Coronary artery (tissue), 2 donors: ENCODE measurements at regions not wholly inside any gene's neighbourhood (a gene's known extent, or its start where the extent isn't known, plus 50 kb on each side); places are given as distances from the start of the nearest gene placed in this dataset.
"Not testable (repeated sequence)": the region's sequence is repeated elsewhere in the genome, so short reads cannot be mapped to it uniquely, and the experiment has no call there.

Source experiments
- DNase-seq: peaks from one replicate; pipeline ENCODE4 v3.0.0-alpha.2; 2017; ENCODE audit warnings: low spot score
- H3K27ac ChIP-seq, 2 donors: fragments of 200-600 bp; sonication (generic); one replicate each; pipeline ENCODE4 v1.5.1; 2016 to 2019
- H3K4me3 ChIP-seq: fragments of 200-600 bp; sonication (generic); 2 replicates; pipeline ENCODE4 v1.5.1; 2016; ENCODE audit warnings: mild to moderate bottlenecking, moderate library complexity
- TF ChIP-seq, protein P1 (sequence below): fragments of 200-600 bp; sonication (generic); IDR thresholded peaks from one replicate; pipeline ENCODE4 v1.5.1; 2019; ENCODE audit warnings: antibody characterized with exemption

GRCh38 chr4:85018983-85019382 lies 52.5 kb upstream of the WDFY3 start:
- no peak overlapping the region for H3K27ac ChIP-seq
- TF ChIP-seq, protein P1, sequence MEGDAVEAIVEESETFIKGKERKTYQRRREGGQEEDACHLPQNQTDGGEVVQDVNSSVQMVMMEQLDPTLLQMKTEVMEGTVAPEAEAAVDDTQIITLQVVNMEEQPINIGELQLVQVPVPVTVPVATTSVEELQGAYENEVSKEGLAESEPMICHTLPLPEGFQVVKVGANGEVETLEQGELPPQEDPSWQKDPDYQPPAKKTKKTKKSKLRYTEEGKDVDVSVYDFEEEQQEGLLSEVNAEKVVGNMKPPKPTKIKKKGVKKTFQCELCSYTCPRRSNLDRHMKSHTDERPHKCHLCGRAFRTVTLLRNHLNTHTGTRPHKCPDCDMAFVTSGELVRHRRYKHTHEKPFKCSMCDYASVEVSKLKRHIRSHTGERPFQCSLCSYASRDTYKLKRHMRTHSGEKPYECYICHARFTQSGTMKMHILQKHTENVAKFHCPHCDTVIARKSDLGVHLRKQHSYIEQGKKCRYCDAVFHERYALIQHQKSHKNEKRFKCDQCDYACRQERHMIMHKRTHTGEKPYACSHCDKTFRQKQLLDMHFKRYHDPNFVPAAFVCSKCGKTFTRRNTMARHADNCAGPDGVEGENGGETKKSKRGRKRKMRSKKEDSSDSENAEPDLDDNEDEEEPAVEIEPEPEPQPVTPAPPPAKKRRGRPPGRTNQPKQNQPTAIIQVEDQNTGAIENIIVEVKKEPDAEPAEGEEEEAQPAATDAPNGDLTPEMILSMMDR: no peak
- no peak overlapping the region for H3K4me3 ChIP-seq
- no peak for DNase-seq

- TF ChIP-seq, protein P1: no peak
- H3K27ac ChIP-seq: no peak overlapping the region
- DNase-seq: no peak
These were observed 52.9 kb upstream of the WDFY3 start for GRCh38 chr4:85019411-85019810.

GRCh38 chr4:85024671-85025070 lies 58.2 kb upstream of the WDFY3 start:
- H3K4me3 ChIP-seq: no peak overlapping the region
- no peak overlapping the region for H3K27ac ChIP-seq
- TF ChIP-seq, protein P1: no peak
- DNase-seq: no peak

More at GRCh38 chr4:85019411-85019810, 52.9 kb upstream of the WDFY3 start:
- no peak overlapping the region for H3K4me3 ChIP-seq

DNA sequence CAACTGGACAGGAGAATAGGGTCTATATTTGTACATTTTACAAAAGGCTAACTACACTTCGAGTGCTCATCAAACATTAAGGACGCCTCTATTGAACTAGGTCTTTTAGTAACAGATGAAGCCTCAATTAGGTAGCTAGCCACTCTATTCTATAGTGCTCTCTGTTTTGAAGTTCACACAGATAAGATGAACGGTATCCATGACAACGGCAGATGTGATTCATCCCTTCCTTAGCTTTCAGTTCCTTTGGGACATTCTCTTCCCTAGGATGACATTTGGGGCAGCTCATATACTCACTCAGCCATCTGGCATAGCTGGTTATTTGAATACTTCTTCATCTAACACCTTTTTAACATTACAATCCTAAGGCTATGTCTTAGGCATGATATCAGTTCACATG lies 62.4 kb upstream of the WDFY3 start:
- Histone ChIP-seq H3K27ac (no peak overlapping the region), H3K4me3 (no peak overlapping the region)
- no peak for DNase-seq
- TF ChIP-seq, protein P1: no peak

- TF ChIP-seq, protein P1: no peak
- Histone ChIP-seq H3K4me3 (no peak overlapping the region), H3K27ac (no peak overlapping the region)
- DNase-seq: no peak
These were observed 63.0 kb upstream of the WDFY3 start for GRCh38 chr4:85029453-85029852.

DNA sequence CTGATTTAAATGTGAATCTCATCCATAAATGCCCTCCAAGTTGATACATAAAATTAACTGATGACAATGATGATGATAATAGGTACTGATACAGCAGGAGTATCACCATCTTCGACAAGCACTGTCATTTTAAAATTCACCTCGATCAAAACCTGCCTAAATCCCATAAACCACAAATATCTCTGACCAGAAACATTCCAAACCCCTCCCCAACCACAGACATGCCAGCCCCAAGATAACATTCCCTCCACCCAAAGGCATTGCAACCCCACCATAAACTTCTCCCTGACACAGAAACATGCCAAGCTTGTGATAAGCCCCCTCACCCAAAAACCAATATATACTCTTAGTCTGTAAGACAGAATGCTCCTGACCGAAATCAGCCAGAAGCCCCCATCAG lies 63.7 kb upstream of the WDFY3 start:
- Histone ChIP-seq H3K27ac (no peak overlapping the region), H3K4me3 (no peak overlapping the region)
- no peak for DNase-seq
- TF ChIP-seq, protein P1: no peak

DNA sequence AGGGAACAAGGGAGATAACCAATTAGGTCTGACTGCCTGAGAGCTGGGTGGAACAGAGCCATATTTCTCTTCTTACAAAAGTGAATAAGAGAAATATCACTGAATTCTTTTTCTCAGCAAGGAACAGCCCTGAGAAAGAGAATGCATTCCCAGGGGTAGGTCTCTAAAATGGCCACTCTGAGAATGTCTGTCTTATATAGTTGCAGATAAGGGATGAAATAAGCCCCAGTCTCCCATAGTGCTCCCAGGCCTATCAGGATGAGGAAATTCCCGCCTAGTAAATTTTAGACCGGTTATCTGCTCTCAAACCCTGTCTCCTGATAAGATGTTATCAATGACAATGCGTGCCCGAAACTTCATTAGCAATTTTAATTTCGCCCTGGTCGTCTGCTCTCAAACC lies 67.3 kb upstream of the WDFY3 start:
- DNase-seq, H3K27ac ChIP-seq, H3K4me3 ChIP-seq: not testable (repeated sequence)

DNA sequence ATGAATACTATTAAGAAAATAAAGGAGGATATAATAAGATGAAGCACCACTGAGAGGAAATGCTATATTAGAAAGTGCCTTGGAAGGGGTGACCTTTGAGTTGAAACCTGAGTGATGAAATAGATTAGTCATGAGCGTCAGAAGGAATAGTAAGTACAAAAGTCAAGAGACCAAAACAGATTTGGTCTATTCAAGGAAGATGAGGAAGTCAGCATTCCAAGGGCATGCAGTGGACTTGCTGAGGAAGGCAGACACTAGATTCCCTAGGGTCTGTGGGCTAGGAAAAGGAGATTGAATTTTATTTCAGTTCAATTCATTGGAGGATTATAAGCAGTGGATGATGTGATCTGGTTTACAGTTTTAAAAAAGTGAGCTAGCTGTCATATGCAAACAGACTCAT lies 73.0 kb upstream of the WDFY3 start:
- no peak overlapping the region for H3K27ac ChIP-seq
- TF ChIP-seq, protein P1: no peak
- H3K4me3 ChIP-seq: no peak overlapping the region
- no peak for DNase-seq

DNA sequence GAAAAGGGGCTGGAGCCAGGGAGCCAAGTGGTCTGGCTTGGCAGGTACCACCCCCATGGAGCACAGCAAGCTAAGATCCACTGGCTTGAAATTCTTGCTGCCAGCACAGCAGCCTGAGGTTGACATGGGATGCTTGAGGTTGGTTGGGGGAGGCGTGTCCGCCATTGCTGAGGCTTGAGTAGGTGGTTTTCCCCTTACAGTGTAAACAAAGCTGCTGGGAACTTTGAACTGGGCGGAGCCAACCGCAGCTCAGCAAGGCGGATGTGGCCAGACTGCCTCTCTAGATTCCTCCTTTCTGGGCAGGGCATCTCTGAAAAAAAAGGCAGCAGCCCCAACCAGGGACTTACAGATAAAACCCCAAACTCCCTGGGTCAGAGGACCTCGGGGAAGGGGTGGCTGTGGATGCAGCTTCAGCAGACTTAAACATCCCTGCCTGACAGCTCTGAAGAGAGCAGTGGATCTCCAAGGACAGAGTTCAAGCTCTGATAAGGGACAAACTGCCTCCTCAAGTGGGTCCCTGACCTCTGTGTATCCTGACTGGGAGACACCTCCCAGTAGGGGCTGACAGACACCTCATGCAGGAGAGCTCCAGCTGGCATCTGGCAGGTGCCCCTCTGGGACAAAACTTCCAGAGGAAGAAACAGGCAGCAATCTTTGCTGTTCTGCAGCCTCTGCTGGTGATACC lies 77.5 kb upstream of the WDFY3 start:
- not testable (repeated sequence) for H3K4me3 ChIP-seq, H3K27ac ChIP-seq, DNase-seq
